IMR-90 (cell line): ENCODE measurements at regions not wholly inside any gene's neighbourhood (a gene's known extent, or its start where the extent isn't known, plus 50 kb on each side); places are given as distances from the start of the nearest gene placed in this dataset.

Experiments
- ATAC-seq: fragments of 200-7000 bp; cut with Tn5 transposase; 2 replicates; pipeline ENCODE4 v1.9.1; 2020; ENCODE audit warnings: low read depth, mild to moderate bottlenecking, moderate library complexity
- BruUV-seq: library from RNA; stranded (reverse); fragments of 400-500 nt; replicated peaks from 2 replicates; lab custom pipeline; 2021; lab: Mats Ljungman, UMichigan
- CTCF ChIA-PET: fragments of 300-600 bp; formaldehyde crosslinking; extraction: SDS; loops from one replicate; lab custom pipeline; 2021; ENCODE audit warnings: antibody characterized with exemption; lab: Yijun Ruan, JAX
- POLR2A ChIA-PET: fragments of 300-600 bp; sonication (Branson Sonifier 250); formaldehyde crosslinking; loops from one replicate; lab custom pipeline; 2022; ENCODE audit warnings: antibody characterized with exemption; ENCODE audit not compliant: unreplicated experiment; lab: Charles Lee
- DNase-seq: peaks from one replicate; pipeline ENCODE4 v3.0.0; 2013
- H2AFZ ChIP-seq: replicated peaks from 2 replicates; pipeline ENCODE3; 2013; ENCODE audit warnings: low read length, mild to moderate bottlenecking; ENCODE audit not compliant: poor library complexity
- H2AK5ac ChIP-seq: 2 replicates; pipeline ENCODE4 v1.6.1; 2013; ENCODE audit warnings: low read depth, low read length, inconsistent platforms
- H2AK9ac ChIP-seq: replicated peaks from 2 replicates; pipeline ENCODE3; 2013; ENCODE audit warnings: mild to moderate bottlenecking, low read depth, low read length, moderate library complexity; ENCODE audit not compliant: poor library complexity
- H2BK120ac ChIP-seq: 2 replicates; pipeline ENCODE4 v1.6.1; 2013; ENCODE audit warnings: low read depth, low read length, inconsistent platforms
- H2BK15ac ChIP-seq: 3 replicates; pipeline ENCODE4 v1.6.1; 2013; ENCODE audit warnings: low read depth, low read length, inconsistent platforms
- H2BK20ac ChIP-seq: 2 replicates; pipeline ENCODE4 v1.6.1; 2013; ENCODE audit warnings: low read depth, mild to moderate bottlenecking, inconsistent platforms, low read length, moderate library complexity
- H2BK5ac ChIP-seq: 2 replicates; pipeline ENCODE4 v1.6.1; 2013; ENCODE audit warnings: mild to moderate bottlenecking, low read depth, low read length, inconsistent platforms; ENCODE audit not compliant: poor library complexity, severe bottlenecking
- H3K14ac ChIP-seq: replicated peaks from 2 replicates; pipeline ENCODE4 v1.6.1; 2013; ENCODE audit warnings: low read depth, low read length, inconsistent platforms
- H3K18ac ChIP-seq: 2 replicates; pipeline ENCODE4 v1.6.1; 2013; ENCODE audit warnings: low read depth, low read length, control low read depth
- H3K23ac ChIP-seq: 2 replicates; pipeline ENCODE4 v1.6.1; 2013; ENCODE audit warnings: low read depth, low read length, inconsistent platforms
- H3K27ac ChIP-seq: 2 replicates; pipeline ENCODE4 v1.5.1; 2013; ENCODE audit warnings: mild to moderate bottlenecking, control low read depth, low read length; ENCODE audit not compliant: insufficient read depth
- H3K27me3 ChIP-seq: 2 replicates; pipeline ENCODE4 v1.6.1; 2013; ENCODE audit warnings: low read length; ENCODE audit not compliant: control insufficient read depth, insufficient read depth
- H3K36me3 ChIP-seq: 2 replicates; pipeline ENCODE4 v1.6.1; 2013; ENCODE audit warnings: low read length, mixed read lengths; ENCODE audit not compliant: control insufficient read depth, insufficient read depth
- H3K4ac ChIP-seq: 2 replicates; pipeline ENCODE4 v1.6.1; 2013; ENCODE audit warnings: low read depth, low read length, inconsistent platforms
- H3K4me1 ChIP-seq: 2 replicates; pipeline ENCODE4 v1.6.1; 2013; ENCODE audit warnings: low read length, mixed read lengths; ENCODE audit not compliant: control insufficient read depth, insufficient read depth
- H3K4me2 ChIP-seq: 2 replicates; pipeline ENCODE4 v1.6.1; 2013; ENCODE audit warnings: low read depth, mild to moderate bottlenecking, control low read depth, low read length, moderate library complexity
- H3K4me3 ChIP-seq: 2 replicates; pipeline ENCODE4 v1.5.1; 2013; ENCODE audit warnings: low read depth, mild to moderate bottlenecking, control low read depth, low read length, moderate library complexity; ENCODE audit not compliant: insufficient read depth
- H3K56ac ChIP-seq: 2 replicates; pipeline ENCODE4 v1.6.1; 2013; ENCODE audit warnings: low read length, inconsistent platforms; ENCODE audit not compliant: insufficient read depth; ENCODE audit errors: extremely low read depth
- H3K79me1 ChIP-seq, 2 experiments: 2 replicates each; pipeline ENCODE4 v1.6.1; 2013; ENCODE audit warnings: low read length in 2 of 2, inconsistent platforms in 1 of 2, low read depth in 1 of 2
- H3K9ac ChIP-seq: 2 replicates; pipeline ENCODE4 v1.6.1; 2013; ENCODE audit warnings: low read depth, low read length, control low read depth
- H3K9me1 ChIP-seq: 2 replicates; pipeline ENCODE4 v1.6.1; 2013; ENCODE audit warnings: low read length, inconsistent platforms; ENCODE audit not compliant: insufficient read depth
- H3K9me3 ChIP-seq: 2 replicates; pipeline ENCODE4 v1.6.1; 2013; ENCODE audit warnings: low read length; ENCODE audit not compliant: control insufficient read depth, insufficient read depth
- H4K20me1 ChIP-seq: 2 replicates; pipeline ENCODE4 v1.6.1; 2013; ENCODE audit warnings: low read length, inconsistent platforms; ENCODE audit not compliant: insufficient read depth
- H4K5ac ChIP-seq: 2 replicates; pipeline ENCODE4 v1.6.1; 2013; ENCODE audit warnings: mild to moderate bottlenecking, low read depth, low read length, control low read depth
- H4K8ac ChIP-seq, 2 experiments: 2 replicates each; pipeline ENCODE4 v1.6.1; 2013; ENCODE audit warnings: low read depth in 2 of 2, low read length in 2 of 2, control low read depth in 1 of 2, inconsistent platforms in 1 of 2
- H4K91ac ChIP-seq: 2 replicates; pipeline ENCODE4 v1.6.1; 2013; ENCODE audit warnings: low read depth, low read length, inconsistent platforms; ENCODE audit not compliant: insufficient read depth
- BHLHE40 ChIP-seq: fragments of 150-350 bp; IDR thresholded peaks from 2 replicates; pipeline ENCODE4 v1.6.1; 2016; ENCODE audit warnings: mild to moderate bottlenecking, low read depth, low read length
- CEBPB ChIP-seq: IDR thresholded peaks from 2 replicates; pipeline ENCODE4 v1.6.1; 2012; ENCODE audit warnings: low read depth, low read length, improper control_type of control experiment
- CHD1 ChIP-seq: IDR thresholded peaks from 2 replicates; pipeline ENCODE4 v1.6.1; 2012; ENCODE audit warnings: low read depth, low read length, improper control_type of control experiment
- ELK1 ChIP-seq: fragments of 150-350 bp; IDR thresholded peaks from 2 replicates; pipeline ENCODE4 v1.6.1; 2016; ENCODE audit warnings: low read depth, mild to moderate bottlenecking, low read length, moderate library complexity, borderline replicate concordance
- FOS ChIP-seq: fragments of 150-350 bp; IDR thresholded peaks from 2 replicates; pipeline ENCODE4 v1.6.1; 2016; ENCODE audit warnings: low read depth, low read length
- MAFK ChIP-seq: IDR thresholded peaks from 2 replicates; pipeline ENCODE4 v1.6.1; 2012; ENCODE audit warnings: low read depth, low read length, improper control_type of control experiment
- MAZ ChIP-seq: IDR thresholded peaks from 2 replicates; pipeline ENCODE4 v1.6.1; 2012; ENCODE audit warnings: low read depth, mild to moderate bottlenecking, low read length, improper control_type of control experiment, moderate library complexity, borderline replicate concordance
- MXI1 ChIP-seq: IDR thresholded peaks from 2 replicates; pipeline ENCODE4 v1.6.1; 2012; ENCODE audit warnings: low read depth, mild to moderate bottlenecking, low read length, moderate library complexity, borderline replicate concordance
- NFE2L2 ChIP-seq: fragments of 150-350 bp; IDR thresholded peaks from 2 replicates; pipeline ENCODE4 v1.6.1; 2016; ENCODE audit warnings: low read depth, mild to moderate bottlenecking, low read length
- POLR2A ChIP-seq: IDR thresholded peaks from 2 replicates; pipeline ENCODE4 v1.6.1; 2012; ENCODE audit warnings: mild to moderate bottlenecking, low read depth, low read length
- RAD21 ChIP-seq: IDR thresholded peaks from 2 replicates; pipeline ENCODE4 v1.6.1; 2012; ENCODE audit warnings: low read length, improper control_type of control experiment
- RCOR1 ChIP-seq: IDR thresholded peaks from 2 replicates; pipeline ENCODE4 v1.6.1; 2012; ENCODE audit warnings: mild to moderate bottlenecking, low read length, improper control_type of control experiment; ENCODE audit not compliant: insufficient replicate concordance
- RFX5 ChIP-seq: IDR thresholded peaks from 2 replicates; pipeline ENCODE4 v1.8.0; 2012; ENCODE audit warnings: low read depth, mild to moderate bottlenecking, low read length, moderate library complexity
- SMC3 ChIP-seq: fragments of 150-350 bp; IDR thresholded peaks from 2 replicates; pipeline ENCODE4 v1.6.1; 2016; ENCODE audit warnings: low read depth, mild to moderate bottlenecking, antibody characterized with exemption, low read length, moderate library complexity
- WGBS, 2 experiments: methylation state at CpG; one replicate each; pipeline versions ENCODE4 v1.1.5 to v1.1.7; 2013; ENCODE audit warnings: missing lambda C conversion rate in 2 of 2; ENCODE audit not compliant: insufficient read length in 1 of 2; ENCODE audit errors: extremely low coverage in 2 of 2; 5-methylcytosine and 5-hydroxymethylcytosine counted together
- dilution Hi-C: fragments of 300-500 bp; cut with HindIII; formaldehyde crosslinking; loops from one replicate; pipeline ENCODE4 v1.14.3; 2018; ENCODE audit warnings: low sequenced_read_pairs; ENCODE audit not compliant: unreplicated experiment
- in situ Hi-C: fragments of 300-500 bp; cut with MboI; formaldehyde crosslinking; loops from 3 replicates; pipeline ENCODE4 v1.14.3; 2019; ENCODE audit warnings: low sequenced_read_pairs, inconsistent platforms, mixed read lengths
- intact Hi-C: fragments of 100-400 bp; cut with micrococcal nuclease; formaldehyde crosslinking; loops from 2 replicates; pipeline ENCODE4 v1.10.0; 2022
- TF ChIP-seq, protein P1 (sequence below): conservative IDR thresholded peaks from 2 replicates; pipeline ENCODE4 v1.5.1; 2012; ENCODE audit warnings: mild to moderate bottlenecking, low read depth, low read length, improper control_type of control experiment
- TF ChIP-seq, protein P2 (sequence below): fragments of 150-350 bp; IDR thresholded peaks from 2 replicates; pipeline ENCODE4 v1.6.1; 2017; ENCODE audit warnings: mild to moderate bottlenecking, antibody characterized with exemption, low read length, low read depth

GRCh38 chr5:165622864-165623536 is 2117.6 kb downstream of the MAT2B start:
- Histone ChIP-seq H3K27me3 (no peaks in the 10 kb centered on the region), H3K4me2 (peak overlapping the region; percentile 50; the same call in 1 of the 2 replicates), H3K9me3 (no peaks in the 10 kb centered on the region), H3K36me3 (no peaks in the 10 kb centered on the region), H2BK15ac (no peak overlapping the region), H3K18ac (no peak overlapping the region; the same call in 1 of the 2 replicates), H4K8ac (no peak overlapping the region), H4K91ac (no peak overlapping the region), H3K9ac (no peak overlapping the region), H3K4me3 (no peak overlapping the region), H3K4me1 (peaks cover 2% of the 10 kb centered on the region; the same call in 1 of the 2 replicates), H3K27ac (no peak overlapping the region), H3K4ac (no peak overlapping the region), H2BK20ac (no peak overlapping the region), H2AK9ac (no peak overlapping the region), H2AK5ac (no peak overlapping the region), H3K79me1 (no peaks in the 10 kb centered on the region), H4K20me1 (no peaks in the 10 kb centered on the region), H3K9me1 (no peaks in the 10 kb centered on the region), H4K5ac (peak overlapping the region; percentile 7; the same call in 1 of the 2 replicates), H2BK5ac (no peak overlapping the region), H3K14ac (no peak overlapping the region), H2BK120ac (no peak overlapping the region), H3K56ac (no peak overlapping the region), H3K23ac (no peak overlapping the region), H2AFZ (no peak overlapping the region)
- no TSS peak for BruUV-seq
- CTCF ChIA-PET: no interaction called here
- ATAC-seq: no peak
- intact Hi-C loops (loop anchor here (10.0 kb wide), 1 partner anchor 1608 kb away; no protein-coding TSS in a partner anchor), in situ Hi-C loops (no loop called here), dilution Hi-C loops (no loop called here)
- WGBS, 2 experiments: 70% methylated on average over 2 of the region's 7 CpGs; no CpG with 5 or more reads in 1 of the 2 experiments
- TF ChIP-seq MAFK: no peak
- TF ChIP-seq MAZ: no peak
- TF ChIP-seq CEBPB: no peak
- no peak for TF ChIP-seq SMC3
- TF ChIP-seq POLR2A: no peak
- no peak for TF ChIP-seq CHD1
- TF ChIP-seq, protein P1, sequence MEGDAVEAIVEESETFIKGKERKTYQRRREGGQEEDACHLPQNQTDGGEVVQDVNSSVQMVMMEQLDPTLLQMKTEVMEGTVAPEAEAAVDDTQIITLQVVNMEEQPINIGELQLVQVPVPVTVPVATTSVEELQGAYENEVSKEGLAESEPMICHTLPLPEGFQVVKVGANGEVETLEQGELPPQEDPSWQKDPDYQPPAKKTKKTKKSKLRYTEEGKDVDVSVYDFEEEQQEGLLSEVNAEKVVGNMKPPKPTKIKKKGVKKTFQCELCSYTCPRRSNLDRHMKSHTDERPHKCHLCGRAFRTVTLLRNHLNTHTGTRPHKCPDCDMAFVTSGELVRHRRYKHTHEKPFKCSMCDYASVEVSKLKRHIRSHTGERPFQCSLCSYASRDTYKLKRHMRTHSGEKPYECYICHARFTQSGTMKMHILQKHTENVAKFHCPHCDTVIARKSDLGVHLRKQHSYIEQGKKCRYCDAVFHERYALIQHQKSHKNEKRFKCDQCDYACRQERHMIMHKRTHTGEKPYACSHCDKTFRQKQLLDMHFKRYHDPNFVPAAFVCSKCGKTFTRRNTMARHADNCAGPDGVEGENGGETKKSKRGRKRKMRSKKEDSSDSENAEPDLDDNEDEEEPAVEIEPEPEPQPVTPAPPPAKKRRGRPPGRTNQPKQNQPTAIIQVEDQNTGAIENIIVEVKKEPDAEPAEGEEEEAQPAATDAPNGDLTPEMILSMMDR: no peak
- TF ChIP-seq BHLHE40: no peak
- TF ChIP-seq RAD21: no peak
- no peak for TF ChIP-seq MXI1
- no peak for TF ChIP-seq RFX5
- no peak for TF ChIP-seq RCOR1
- TF ChIP-seq, protein P2, sequence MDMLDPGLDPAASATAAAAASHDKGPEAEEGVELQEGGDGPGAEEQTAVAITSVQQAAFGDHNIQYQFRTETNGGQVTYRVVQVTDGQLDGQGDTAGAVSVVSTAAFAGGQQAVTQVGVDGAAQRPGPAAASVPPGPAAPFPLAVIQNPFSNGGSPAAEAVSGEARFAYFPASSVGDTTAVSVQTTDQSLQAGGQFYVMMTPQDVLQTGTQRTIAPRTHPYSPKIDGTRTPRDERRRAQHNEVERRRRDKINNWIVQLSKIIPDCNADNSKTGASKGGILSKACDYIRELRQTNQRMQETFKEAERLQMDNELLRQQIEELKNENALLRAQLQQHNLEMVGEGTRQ: no peak
- TF ChIP-seq FOS: no peak
- TF ChIP-seq NFE2L2: no peak
- no peak for TF ChIP-seq ELK1
- POLR2A ChIA-PET: no interaction called here
- DNase-seq: no peak
